Keratinocyte (primary cell): ENCODE measurements at regions not wholly inside any gene's neighbourhood (a gene's known extent, or its start where the extent isn't known, plus 50 kb on each side); places are given as distances from the start of the nearest gene placed in this dataset.

Experiments
- EZH2 ChIP-seq: IDR thresholded peaks from one replicate; pipeline ENCODE4 v1.6.1; 2012; ENCODE audit warnings: inconsistent platforms, mild to moderate bottlenecking, low read length, moderate library complexity
- TF ChIP-seq, protein P1 (sequence below), 3 experiments: IDR thresholded peaks in 1 of 3; conservative IDR thresholded peaks in 1 of 3; optimal IDR thresholded peaks in 1 of 3; 2 replicates in 2 of 3; 3 replicates in 1 of 3; pipeline versions ENCODE3 to v1.5.1; 2011; ENCODE audit warnings: low read length in 3 of 3, mild to moderate bottlenecking in 3 of 3, moderate library complexity in 2 of 3, control low read depth in 1 of 3, inconsistent platforms in 1 of 3; ENCODE audit not compliant: insufficient read depth in 2 of 3; ENCODE audit errors: extremely low read depth in 1 of 3

GRCh38 chr6:9138936-9139335, 703.6 kb upstream of the SLC35B3 start:
- TF ChIP-seq, protein P1, sequence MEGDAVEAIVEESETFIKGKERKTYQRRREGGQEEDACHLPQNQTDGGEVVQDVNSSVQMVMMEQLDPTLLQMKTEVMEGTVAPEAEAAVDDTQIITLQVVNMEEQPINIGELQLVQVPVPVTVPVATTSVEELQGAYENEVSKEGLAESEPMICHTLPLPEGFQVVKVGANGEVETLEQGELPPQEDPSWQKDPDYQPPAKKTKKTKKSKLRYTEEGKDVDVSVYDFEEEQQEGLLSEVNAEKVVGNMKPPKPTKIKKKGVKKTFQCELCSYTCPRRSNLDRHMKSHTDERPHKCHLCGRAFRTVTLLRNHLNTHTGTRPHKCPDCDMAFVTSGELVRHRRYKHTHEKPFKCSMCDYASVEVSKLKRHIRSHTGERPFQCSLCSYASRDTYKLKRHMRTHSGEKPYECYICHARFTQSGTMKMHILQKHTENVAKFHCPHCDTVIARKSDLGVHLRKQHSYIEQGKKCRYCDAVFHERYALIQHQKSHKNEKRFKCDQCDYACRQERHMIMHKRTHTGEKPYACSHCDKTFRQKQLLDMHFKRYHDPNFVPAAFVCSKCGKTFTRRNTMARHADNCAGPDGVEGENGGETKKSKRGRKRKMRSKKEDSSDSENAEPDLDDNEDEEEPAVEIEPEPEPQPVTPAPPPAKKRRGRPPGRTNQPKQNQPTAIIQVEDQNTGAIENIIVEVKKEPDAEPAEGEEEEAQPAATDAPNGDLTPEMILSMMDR (optimal IDR thresholded peaks at IDR 0.05 in 1 of 3, IDR thresholded peaks at IDR 0.05 in 1 of 3, conservative IDR thresholded peaks at IDR 0.05 in 1 of 3; ENCODE audit: extremely low read depth in 1 of 3, insufficient read depth in 2 of 3, low read length in 3 of 3): no peak
- TF ChIP-seq EZH2: no peak
